EL (cell line): ENCODE measurements at regions not wholly inside any gene's neighbourhood (a gene's known extent, or its start where the extent isn't known, plus 50 kb on each side); places are given as distances from the start of the nearest gene placed in this dataset.

Source experiments
- DNase-seq: peaks from one replicate; pipeline ENCODE4 v3.0.0-alpha.2; 2016

DNA sequence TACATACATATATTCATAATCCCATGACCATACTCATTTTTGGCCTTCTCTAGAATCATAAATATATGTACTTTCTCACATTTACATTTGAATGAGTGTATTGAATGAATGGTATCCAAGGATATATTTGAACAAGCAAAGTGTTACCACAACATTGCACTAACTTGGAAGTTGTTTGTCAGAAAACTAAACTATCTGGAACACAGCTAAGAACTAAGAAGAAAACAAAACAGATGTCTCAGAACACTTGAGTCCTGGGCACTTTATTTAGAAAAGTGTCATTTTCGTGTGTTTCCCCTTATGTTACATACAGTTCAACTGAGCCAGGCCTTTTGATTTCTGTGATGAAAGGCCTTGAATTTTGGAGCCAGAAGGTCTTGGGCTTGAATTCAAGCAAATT, 466.7 kb upstream of the FAT1 start:
- no peak for DNase-seq

- DNase-seq = no peak
Observed at GRCh38 chr4:187191676-187192075, 468.0 kb upstream of the FAT1 start.

DNA sequence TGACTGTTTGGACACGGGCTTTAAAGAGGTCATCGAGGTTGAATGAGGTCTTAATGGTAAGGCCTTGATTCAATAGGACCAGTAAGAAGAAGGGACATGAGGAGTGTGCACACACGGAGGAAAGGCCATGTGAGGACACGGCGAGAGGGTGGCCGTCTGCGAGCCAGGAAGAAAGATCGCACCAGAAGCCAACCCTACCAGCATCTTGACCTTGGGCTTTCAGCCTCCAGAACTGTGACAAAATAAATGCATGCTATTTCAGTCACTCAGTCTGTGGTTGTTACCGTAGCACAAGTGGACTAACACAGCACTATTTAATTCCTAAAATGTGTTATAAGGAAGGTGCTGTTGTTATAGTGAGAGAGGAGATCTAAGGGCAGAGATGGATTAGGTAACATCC, 468.6 kb upstream of the FAT1 start:
- no peak for DNase-seq

DNA sequence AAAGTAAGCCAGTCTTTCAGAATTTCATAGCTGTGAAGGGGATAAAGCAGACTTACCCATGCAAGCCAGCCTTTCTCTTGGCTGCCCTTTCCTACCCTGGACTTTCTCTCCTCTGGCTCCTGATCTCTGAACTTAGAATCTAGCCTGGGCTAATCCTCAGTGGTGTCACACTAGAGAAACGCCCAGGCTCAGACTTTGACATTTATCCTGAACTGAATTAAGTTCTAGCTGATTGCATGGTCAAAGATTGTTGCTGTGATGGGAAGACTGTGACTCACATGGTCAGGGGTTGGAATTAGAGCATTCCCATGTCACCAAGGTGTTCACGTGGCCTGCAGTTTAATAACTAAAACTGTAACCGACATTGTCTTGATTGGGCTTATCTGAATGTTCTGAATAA, 469.5 kb upstream of the FAT1 start:
- DNase-seq = no peak

DNA sequence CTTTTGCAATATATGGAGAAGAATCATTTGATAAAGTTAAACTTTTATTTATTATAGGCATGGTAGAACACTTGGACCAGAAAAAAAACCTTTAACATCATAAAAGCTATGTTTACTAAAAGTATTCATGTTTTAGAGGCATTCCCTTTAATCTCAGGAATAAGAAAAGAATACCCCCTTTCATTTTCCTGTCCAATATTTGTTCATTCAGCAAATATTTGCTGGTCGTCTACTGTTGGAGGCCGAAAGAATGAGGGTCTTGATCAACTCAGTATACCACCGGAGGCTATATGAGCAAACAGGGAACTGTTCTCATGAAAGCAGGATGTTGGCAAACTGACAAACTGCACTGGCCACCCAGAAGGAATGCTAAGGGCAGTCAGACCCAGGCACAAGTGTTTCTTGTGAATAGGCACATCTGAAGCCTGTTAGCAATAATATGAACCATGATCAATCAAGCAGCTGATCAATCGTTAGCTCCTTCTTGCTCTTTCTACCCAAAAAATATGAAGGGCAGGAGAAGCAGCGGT, 480.8 kb upstream of the FAT1 start:
- peak; percentile 72 for DNase-seq

DNA sequence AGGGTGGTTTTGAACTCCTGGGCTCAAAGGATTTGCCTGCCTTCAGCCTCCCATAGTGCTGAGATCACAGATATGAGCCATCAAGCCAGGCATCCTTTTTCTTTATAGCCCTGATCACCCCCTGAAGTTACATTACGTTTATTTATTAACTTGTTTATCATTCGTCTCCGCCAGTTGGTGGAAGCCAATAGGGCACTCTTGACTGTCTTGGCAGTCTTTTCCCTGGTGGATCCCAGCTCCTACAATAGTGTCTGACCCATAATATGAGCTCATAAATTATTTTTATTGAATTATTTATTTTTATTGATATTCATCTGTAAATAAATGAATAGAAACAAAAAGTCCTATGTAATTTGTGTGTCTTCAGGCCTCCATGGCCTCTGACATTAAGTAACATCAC, 484.3 kb upstream of the FAT1 start:
- no peak for DNase-seq

GRCh38 chr4:187208651-187209050, 485.0 kb upstream of the FAT1 start:
- peak; percentile 10 for DNase-seq

DNA sequence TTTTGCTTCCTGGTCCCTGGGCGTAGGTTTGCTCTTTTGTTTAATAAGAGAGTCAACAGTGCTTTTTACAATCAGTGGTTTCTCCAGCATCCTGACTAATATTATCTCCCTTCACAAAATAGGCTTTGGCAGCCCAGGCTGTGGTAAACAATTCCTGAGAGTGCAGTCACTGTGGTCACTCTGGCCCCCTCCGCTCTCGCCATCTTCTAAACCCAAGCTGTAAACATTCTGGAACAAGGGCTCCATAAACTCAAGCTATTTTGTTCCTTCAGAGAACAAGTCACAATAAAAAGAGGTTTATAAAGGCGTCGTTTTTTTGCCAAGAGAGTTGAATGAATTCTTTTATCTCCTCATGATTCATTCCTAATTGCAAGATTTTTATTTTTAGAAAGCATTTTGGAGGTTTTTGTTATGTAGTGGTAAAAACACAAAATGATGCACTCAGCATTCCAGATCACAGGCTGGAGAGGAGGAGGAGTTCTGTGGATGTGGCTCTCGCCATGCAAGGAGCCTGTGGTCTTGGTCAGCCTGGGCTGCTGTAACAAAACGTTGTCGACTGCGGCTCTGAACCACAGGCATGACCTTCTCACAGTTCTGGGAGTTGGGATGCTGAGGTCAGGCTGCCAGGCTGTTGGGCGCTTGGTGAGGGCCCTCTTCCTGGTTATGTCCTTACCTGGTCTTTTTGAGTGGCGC, 486.4 kb upstream of the FAT1 start:
- peak; percentile 81 for DNase-seq

DNA sequence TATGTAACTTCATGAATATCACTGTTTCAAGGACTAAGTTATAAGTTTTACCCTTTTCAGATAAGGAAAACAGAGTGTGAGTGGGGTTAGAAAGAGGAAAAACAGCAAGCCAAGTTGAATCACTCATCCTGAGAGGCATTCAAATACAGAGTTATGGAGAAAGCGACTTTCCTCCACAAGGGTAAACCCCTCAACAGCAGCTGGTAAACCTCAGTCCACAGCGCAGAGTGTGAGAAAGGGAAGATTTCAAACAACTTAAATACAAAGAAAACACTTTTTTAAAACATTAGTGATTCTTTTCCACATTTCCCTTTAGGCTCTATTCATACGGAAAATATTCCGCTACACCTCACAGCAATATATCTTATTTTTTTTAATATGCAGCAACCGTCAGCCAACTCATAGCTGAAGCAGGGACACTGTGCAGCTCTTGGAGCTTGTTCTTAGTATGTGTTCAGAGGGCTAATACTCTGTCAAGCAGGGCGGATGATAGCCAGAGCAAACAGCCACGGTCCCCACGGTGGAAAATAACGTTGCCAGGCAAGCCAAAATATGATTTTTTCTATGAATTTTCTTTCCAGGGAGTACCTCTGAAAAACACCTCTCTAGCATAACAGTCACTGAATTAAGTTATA, 488.9 kb upstream of the FAT1 start:
- no peak for DNase-seq

GRCh38 chr4:187215438-187215837, 491.8 kb upstream of the FAT1 start:
- no peak for DNase-seq

DNA sequence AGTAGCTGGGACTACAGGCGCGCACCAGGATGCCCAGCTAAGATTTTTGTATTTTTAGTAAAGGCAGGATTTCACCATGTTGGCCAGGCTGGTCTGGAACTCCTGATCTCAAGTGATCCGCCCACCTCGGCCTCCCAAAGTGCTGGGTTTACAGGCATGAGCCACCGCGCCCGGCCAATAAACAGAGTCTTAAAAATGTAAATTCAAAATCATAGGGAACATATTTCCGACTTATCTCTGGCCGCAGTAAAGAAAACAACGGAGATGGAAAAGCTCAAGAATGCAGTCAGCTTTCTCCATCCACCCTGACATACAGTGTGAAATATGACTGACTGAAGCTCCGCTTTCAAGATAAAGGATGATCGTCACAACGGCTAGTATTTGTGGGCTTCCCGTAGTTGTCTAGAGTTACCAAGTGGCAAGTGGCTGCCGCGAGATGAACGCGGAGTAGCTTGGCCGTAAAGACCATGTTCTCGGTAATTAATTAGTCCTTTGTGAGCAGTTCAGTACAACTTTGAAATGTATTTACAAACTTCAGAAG, 495.1 kb upstream of the FAT1 start:
- DNase-seq = no peak

DNA sequence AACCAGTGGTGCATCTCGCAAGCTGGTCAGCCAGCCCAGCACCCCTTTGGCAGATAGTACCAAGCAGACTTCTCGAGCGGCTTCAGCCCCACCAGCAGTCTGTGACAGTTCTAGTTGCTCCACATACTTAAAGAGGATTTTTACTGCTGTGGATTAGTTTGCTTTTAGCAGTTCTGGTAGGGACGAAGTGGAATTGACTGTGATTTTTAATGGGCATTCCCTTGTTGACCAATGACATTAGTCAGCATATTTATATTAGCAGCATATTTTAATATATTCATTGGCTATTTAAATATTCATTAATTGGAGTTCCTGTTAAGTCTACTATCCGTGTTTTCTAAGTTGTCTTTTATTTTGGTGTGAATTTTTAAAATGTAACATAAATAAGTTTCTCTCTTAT, 500.9 kb upstream of the FAT1 start:
- DNase-seq = no peak

- peak; percentile 13 for DNase-seq
Observed at GRCh38 chr4:187227907-187228704, 504.4 kb upstream of the FAT1 start.

GRCh38 chr4:187232196-187232595, 508.5 kb upstream of the FAT1 start:
- DNase-seq = no peak

DNA sequence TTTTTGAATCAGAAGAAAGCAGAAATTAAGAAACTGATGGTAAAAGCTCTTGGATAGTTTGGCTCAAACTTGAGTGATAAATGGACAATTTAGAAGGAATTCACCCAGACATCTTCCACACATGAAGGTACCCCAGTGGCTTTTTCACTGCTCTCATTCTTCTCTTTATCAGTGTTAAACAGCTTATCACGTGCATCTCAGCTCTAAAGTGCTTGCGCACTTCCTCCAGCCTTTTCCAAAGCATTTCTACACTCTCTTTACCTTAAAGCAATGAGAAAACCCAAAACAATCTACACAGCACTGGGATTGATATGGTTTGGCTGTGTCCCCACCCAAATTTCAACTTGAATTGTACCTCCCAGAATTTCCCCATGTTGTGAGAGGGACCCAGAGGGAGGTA, 509.1 kb upstream of the FAT1 start:
- DNase-seq = no peak

DNA sequence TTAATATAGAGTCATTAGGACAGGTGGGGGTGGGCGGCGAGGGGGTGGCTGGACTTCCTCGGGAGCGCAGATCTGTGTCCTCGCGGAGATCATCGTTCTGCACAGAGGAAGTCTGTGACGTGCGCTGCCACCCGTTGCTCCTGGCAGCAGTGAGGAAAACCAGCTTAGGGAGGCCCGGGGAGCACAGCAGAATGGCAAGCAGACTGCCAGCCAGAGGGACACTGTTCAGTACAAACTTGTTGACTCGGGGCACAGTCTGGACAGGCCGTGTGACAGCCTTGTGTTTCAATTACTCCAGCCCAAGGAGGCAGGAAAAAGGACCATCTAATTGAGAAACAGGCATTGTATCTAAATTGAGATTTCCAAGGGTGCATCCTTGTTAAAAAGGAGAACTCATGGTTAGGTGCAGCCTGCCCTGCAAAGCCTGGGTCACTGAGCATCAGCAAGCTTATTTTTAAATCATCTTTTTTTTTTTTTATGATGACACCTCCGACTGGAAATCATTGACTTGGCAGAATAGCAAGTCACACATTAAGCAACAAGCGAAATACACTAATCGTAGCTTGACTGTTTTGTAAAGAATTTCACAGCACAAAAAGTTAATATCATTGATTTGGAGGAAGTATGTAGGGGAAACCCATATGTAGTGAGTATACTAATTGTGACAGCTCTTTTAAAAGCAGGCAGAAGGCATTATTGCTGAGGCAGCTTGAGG, 512.0 kb upstream of the FAT1 start:
- no peak for DNase-seq

DNA sequence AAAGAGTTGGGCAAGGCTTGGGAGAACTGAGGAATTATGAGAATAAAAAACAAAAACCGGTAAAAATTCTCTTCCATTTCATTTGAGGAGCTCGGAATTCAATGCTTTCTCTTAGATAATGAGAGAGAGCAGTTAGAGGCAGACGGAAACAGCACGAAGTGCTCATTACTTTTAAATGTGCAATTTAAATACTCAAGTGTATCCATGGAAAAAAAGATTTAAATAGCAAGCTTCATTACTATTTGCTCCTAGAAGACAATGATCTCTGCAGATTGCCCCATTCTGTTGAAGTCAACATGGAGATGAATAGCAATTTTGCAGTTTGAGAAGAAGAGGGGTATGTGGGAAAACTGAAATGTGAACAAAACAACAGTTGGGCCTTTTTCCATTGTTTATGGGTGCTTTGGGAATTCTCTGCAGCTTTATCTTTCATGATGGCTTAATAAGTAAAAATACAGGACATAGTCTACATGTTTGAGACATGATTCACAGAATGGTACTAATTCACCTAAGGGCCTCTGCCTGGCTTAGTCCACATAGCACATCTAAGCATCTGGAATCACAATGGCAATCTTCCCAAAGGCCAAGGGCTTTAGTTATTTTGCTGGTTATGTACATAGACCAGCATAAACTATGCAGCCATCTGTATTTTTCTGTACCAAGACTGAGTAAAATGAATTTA, 512.7 kb upstream of the FAT1 start:
- DNase-seq = peak; percentile 86

DNA sequence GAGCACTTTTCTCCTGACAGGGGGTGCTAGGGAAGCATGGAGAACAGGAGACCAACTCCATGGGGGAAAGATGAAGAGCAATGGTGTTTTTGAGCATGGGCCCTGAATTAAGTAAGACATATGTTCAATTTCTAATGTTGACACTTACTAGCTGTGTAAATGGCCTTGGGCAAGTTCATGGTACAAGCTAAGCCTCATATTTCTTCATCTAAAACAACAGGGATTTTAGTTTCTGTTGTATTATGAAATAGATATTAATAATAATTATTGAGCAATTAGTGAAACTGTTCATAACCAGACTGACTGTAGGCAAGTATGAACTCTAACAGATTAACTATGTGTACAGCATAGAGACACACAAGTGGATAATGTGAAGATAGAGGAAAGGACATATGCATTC, 515.0 kb upstream of the FAT1 start:
- no peak for DNase-seq

DNA sequence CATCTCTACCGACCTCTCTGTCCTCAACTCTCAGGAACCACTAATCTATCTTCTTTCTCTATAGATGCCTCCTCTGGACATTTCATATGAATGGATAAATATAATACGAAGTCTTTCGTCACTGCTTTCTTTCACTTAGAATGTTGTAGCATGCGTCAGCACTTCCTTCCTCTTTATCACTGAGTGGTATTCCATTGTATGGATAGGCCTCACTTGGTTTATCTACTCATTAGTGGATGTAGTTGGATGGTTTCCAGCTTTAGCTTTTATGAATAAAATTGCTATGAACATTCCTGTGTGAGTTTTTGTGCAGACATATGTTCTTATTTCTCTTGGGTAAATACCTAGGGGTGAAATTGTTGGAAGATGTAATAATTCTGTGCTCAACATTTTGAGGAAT, 528.2 kb upstream of the FAT1 start:
- peak; percentile 52 for DNase-seq

GRCh38 chr4:187256897-187257296, 533.2 kb upstream of the FAT1 start:
- DNase-seq = no peak

DNA sequence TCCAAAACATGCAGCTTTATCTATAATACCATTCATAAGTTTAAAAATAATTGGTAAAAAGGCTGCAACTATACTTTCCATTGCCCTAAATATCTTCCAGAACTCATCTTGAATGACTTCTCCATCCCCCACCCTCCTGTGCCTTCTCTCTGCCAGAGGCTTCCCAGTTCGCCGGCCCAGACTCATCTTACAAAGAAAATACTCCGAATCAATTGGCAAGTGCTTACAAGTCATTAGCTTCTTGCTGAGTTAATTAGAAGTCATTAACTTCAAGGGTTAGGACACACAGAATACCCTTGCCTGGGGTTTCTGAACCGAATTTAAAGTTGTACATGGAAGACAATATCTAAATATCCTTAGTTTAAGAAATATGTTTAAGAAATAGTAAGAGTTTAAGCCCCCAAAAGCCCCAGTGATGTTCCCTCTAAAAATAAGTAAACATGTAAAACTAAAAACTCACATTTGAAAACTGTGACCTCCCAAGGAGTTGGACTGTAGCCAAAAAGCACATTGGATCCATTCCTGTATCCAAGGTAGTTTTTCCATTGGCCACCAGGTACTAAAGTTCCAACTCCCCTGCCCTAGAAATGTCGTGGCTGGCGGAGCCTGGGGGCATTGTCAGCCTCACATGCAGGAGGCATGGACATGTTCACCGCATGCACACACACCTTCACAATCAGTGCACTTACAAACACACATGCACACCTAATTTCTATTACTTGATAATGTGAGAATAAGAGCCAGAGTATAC, 535.2 kb upstream of the FAT1 start:
- no peak for DNase-seq

- peak; percentile 29 for DNase-seq
Observed at GRCh38 chr4:187268940-187269339, 545.3 kb upstream of the FAT1 start.
